ENCODE measurements at regions not wholly inside any gene's neighbourhood (a gene's known extent, or its start where the extent isn't known, plus 50 kb on each side); places are given as distances from the start of the nearest gene placed in this dataset.
"Not testable (repeated sequence)": the region's sequence is repeated elsewhere in the genome, so short reads cannot be mapped to it uniquely, and the experiment has no call there.

DNA sequence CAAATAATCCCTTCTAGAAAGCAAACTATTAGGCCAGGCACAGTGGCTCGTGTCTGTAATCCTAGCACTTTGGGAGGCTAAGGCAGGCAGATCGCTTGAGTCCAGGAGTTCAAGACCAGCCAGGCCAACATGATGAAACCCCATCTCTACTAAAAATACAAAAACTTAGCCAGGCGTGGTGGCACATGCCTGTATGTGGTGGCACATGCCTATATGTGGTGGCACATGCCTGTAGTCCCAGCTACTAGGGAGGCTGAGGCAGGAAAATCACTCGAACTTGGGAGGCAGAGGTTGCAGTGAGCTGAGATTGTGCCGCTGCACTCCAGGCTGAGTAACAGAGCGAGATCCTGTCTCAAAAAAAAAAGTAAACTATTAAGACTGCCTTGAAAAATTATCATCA, 144.6 kb downstream of the CHD9NB start:
- H4K20me1 ChIP-seq (ENCODE audit: insufficient read depth); H3K36me3 ChIP-seq (ENCODE audit: control insufficient read depth in 1 of 2, insufficient read depth in 2 of 2, low read length in 2 of 2); H2AFZ ChIP-seq (ENCODE audit: low read depth, low read length, poor library complexity, severe bottlenecking); H3K4me2 ChIP-seq (ENCODE audit: low read length); H3K9me3 ChIP-seq (ENCODE audit: control insufficient read depth in 1 of 2, insufficient read depth in 1 of 2, low read depth in 1 of 2, low read length in 2 of 2); H3K9me2 ChIP-seq (ENCODE audit: insufficient read depth); POLR2A ChIA-PET; H3K9ac ChIP-seq (ENCODE audit: low read length); CTCF ChIA-PET; BruUV-seq (replicated peaks); H3K27me3 ChIP-seq (ENCODE audit: insufficient read depth, low read length); H3K79me2 ChIP-seq (ENCODE audit: insufficient read depth, low read length); H3K4me3 ChIP-seq (replicated peaks in 1 of 2; ENCODE audit: low read depth in 1 of 2, low read length in 2 of 2); H3K4me1 ChIP-seq (ENCODE audit: control insufficient read depth in 1 of 2, insufficient read depth in 2 of 2, low read length in 2 of 2); H3K27ac ChIP-seq (ENCODE audit: low read depth, low read length); RAD21 ChIA-PET (ENCODE audit: low non-redundant PET in 1 of 2, low total read pairs in 2 of 2, uncharacterized antibody in 2 of 2, unreplicated experiment in 2 of 2); intact Hi-C loops (cut with micrococcal nuclease); DNase-seq (ENCODE audit: low read depth, low spot score); ATAC-seq: not testable (repeated sequence)

DNA sequence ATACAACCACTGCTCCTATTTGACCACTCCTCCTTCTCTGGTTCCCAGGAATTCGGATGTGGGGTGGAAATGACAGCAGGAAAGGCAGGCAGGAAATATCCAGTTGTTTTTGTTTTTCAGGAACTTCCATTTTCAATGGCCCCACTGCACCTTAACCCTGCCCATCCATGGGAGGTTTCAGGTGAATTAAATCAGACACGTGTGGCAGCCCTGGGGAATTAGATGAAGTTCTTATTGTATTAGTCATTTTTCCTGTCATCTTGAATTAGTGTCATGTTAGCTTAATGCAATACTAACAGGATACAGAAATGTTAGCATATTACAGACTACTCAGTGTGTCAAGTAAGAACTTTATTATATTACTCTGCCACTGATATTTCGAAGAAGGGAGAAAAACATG, 146.4 kb downstream of the CHD9NB start:
- POLR2A ChIA-PET: no interaction called here
- intact Hi-C loops (cut with micrococcal nuclease): no loop called here
- ATAC-seq (no peak), DNase-seq (ENCODE audit: low read depth, low spot score) (no peak)
- no peaks in the 10 kb centered on the region for H3K36me3 ChIP-seq (ENCODE audit: control insufficient read depth in 1 of 2, insufficient read depth in 2 of 2, low read length in 2 of 2)
- no peaks in the 10 kb centered on the region for H3K79me2 ChIP-seq (ENCODE audit: insufficient read depth, low read length)
- H3K9me2 ChIP-seq (ENCODE audit: insufficient read depth): no peaks in the 10 kb centered on the region
- no peaks in the 10 kb centered on the region for H3K9me3 ChIP-seq (ENCODE audit: control insufficient read depth in 1 of 2, insufficient read depth in 1 of 2, low read depth in 1 of 2, low read length in 2 of 2)
- no peak overlapping the region for H3K9ac ChIP-seq (ENCODE audit: low read length)
- no peak for TF ChIP-seq ELF1 (IDR thresholded peaks at IDR 0.05; ENCODE audit: borderline replicate concordance, low read depth)
- TF ChIP-seq TCF7L2 (IDR thresholded peaks at IDR 0.05; ENCODE audit: borderline replicate concordance, extremely low read depth, insufficient read depth, insufficient read length): no peak
- no peak for TF ChIP-seq RAD21 (IDR thresholded peaks at IDR 0.05; ENCODE audit: low read depth)
- TF ChIP-seq EGR1 (IDR thresholded peaks at IDR 0.05; ENCODE audit: low read depth): no peak
- no peak for TF ChIP-seq POLR2A (IDR thresholded peaks at IDR 0.05; ENCODE audit: borderline replicate concordance, extremely low read depth, insufficient read depth, insufficient read length)
- TF ChIP-seq FOSL1 (IDR thresholded peaks at IDR 0.05; ENCODE audit: low read depth): no peak
- no peak for TF ChIP-seq MAX (IDR thresholded peaks at IDR 0.05)
- TF ChIP-seq SIN3A (IDR thresholded peaks at IDR 0.05; ENCODE audit: low read depth): no peak
- TF ChIP-seq CBX3 (IDR thresholded peaks at IDR 0.05; ENCODE audit: low read depth): no peak
- TF ChIP-seq ZFX (IDR thresholded peaks at IDR 0.05): no peak
- TF ChIP-seq, protein P1, sequence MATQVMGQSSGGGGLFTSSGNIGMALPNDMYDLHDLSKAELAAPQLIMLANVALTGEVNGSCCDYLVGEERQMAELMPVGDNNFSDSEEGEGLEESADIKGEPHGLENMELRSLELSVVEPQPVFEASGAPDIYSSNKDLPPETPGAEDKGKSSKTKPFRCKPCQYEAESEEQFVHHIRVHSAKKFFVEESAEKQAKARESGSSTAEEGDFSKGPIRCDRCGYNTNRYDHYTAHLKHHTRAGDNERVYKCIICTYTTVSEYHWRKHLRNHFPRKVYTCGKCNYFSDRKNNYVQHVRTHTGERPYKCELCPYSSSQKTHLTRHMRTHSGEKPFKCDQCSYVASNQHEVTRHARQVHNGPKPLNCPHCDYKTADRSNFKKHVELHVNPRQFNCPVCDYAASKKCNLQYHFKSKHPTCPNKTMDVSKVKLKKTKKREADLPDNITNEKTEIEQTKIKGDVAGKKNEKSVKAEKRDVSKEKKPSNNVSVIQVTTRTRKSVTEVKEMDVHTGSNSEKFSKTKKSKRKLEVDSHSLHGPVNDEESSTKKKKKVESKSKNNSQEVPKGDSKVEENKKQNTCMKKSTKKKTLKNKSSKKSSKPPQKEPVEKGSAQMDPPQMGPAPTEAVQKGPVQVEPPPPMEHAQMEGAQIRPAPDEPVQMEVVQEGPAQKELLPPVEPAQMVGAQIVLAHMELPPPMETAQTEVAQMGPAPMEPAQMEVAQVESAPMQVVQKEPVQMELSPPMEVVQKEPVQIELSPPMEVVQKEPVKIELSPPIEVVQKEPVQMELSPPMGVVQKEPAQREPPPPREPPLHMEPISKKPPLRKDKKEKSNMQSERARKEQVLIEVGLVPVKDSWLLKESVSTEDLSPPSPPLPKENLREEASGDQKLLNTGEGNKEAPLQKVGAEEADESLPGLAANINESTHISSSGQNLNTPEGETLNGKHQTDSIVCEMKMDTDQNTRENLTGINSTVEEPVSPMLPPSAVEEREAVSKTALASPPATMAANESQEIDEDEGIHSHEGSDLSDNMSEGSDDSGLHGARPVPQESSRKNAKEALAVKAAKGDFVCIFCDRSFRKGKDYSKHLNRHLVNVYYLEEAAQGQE (IDR thresholded peaks at IDR 0.05; ENCODE audit: low read depth): no peak
- TF ChIP-seq, protein P2, sequence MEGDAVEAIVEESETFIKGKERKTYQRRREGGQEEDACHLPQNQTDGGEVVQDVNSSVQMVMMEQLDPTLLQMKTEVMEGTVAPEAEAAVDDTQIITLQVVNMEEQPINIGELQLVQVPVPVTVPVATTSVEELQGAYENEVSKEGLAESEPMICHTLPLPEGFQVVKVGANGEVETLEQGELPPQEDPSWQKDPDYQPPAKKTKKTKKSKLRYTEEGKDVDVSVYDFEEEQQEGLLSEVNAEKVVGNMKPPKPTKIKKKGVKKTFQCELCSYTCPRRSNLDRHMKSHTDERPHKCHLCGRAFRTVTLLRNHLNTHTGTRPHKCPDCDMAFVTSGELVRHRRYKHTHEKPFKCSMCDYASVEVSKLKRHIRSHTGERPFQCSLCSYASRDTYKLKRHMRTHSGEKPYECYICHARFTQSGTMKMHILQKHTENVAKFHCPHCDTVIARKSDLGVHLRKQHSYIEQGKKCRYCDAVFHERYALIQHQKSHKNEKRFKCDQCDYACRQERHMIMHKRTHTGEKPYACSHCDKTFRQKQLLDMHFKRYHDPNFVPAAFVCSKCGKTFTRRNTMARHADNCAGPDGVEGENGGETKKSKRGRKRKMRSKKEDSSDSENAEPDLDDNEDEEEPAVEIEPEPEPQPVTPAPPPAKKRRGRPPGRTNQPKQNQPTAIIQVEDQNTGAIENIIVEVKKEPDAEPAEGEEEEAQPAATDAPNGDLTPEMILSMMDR (IDR thresholded peaks at IDR 0.05 in 2 of 3, conservative IDR thresholded peaks at IDR 0.05 in 1 of 3; ENCODE audit: borderline replicate concordance in 1 of 3, insufficient read depth in 1 of 3, low read depth in 2 of 3, low read length in 2 of 3): no peak
- no peak overlapping the region for H3K4me3 ChIP-seq (replicated peaks in 1 of 2; ENCODE audit: low read depth in 1 of 2, low read length in 2 of 2)
- no peak overlapping the region for H3K27ac ChIP-seq (ENCODE audit: low read depth, low read length)
- BruUV-seq (replicated peaks): no TSS peak
- H3K4me2 ChIP-seq (ENCODE audit: low read length): no peak overlapping the region
- no peaks in the 10 kb centered on the region for H3K4me1 ChIP-seq (ENCODE audit: control insufficient read depth in 1 of 2, insufficient read depth in 2 of 2, low read length in 2 of 2)
- RAD21 ChIA-PET (ENCODE audit: low non-redundant PET in 1 of 2, low total read pairs in 2 of 2, uncharacterized antibody in 2 of 2, unreplicated experiment in 2 of 2): no interaction called here
- no peak overlapping the region for H2AFZ ChIP-seq (ENCODE audit: low read depth, low read length, poor library complexity, severe bottlenecking)
- H3K27me3 ChIP-seq (ENCODE audit: insufficient read depth, low read length): no peaks in the 10 kb centered on the region
- no peaks in the 10 kb centered on the region; the same call in 1 of the 2 replicates for H4K20me1 ChIP-seq (ENCODE audit: insufficient read depth)
- CTCF ChIA-PET: no interaction called here

All from HCT116 (cell line).